ENCODE measurements at regions not wholly inside any gene's neighbourhood (a gene's known extent, or its start where the extent isn't known, plus 50 kb on each side); places are given as distances from the start of the nearest gene placed in this dataset.
"Not testable (repeated sequence)": the region's sequence is repeated elsewhere in the genome, so short reads cannot be mapped to it uniquely, and the experiment has no call there.

GRCh38 chr16:29257419-29258336 is 148.8 kb downstream of the NPIPB11 start:
- peak in 1 of 6 experiments; percentile 36 for TF ChIP-seq CTCF (IDR thresholded peaks at IDR 0.05)
- H3K4me3 ChIP-seq; H3K36me3 ChIP-seq; H3K27ac ChIP-seq; DNase-seq; H3K9me3 ChIP-seq; intact Hi-C loops (cut with DNase I); H3K27me3 ChIP-seq: not testable (repeated sequence)
- 72 to 87% methylated on average over 6 to 8 of the region's 18 CpGs for WGBS, 2 donors
- H3K4me1 ChIP-seq = peaks cover 0 to 13% (median 1%) of the 10 kb centered on the region in 3 donors

- no peak for DNase-seq
- Histone ChIP-seq H3K27ac (no peak overlapping the region), H3K9me3 (no peaks in the 10 kb centered on the region), H3K4me3 (no peak overlapping the region), H3K4me1 (peaks cover 0 to 10% (median 0%) of the 10 kb centered on the region in 3 donors), H3K36me3 (no peaks in the 10 kb centered on the region), H3K27me3 (no peaks in the 10 kb centered on the region)
- 83 to 88% methylated on average over 23 to 26 of the region's 27 CpGs for WGBS, 2 donors
- intact Hi-C loops (cut with DNase I) = no loop called here
- TF ChIP-seq POLR2A (IDR thresholded peaks at IDR 0.05) (no peak), CTCF (IDR thresholded peaks at IDR 0.05) (no peak)
Measured at GRCh38 chr16:29256501-29256981, 150.0 kb downstream of the NPIPB11 start.

- H3K4me3 ChIP-seq; DNase-seq; H3K9me3 ChIP-seq; H3K27ac ChIP-seq; H3K36me3 ChIP-seq; intact Hi-C loops (cut with DNase I); H3K27me3 ChIP-seq: not testable (repeated sequence)
- 28 to 45% methylated on average over 4 to 5 of the region's 6 CpGs for WGBS, 2 donors
- H3K4me1 ChIP-seq = peaks cover 0 to 11% (median 0%) of the 10 kb centered on the region in 3 donors
Measured at GRCh38 chr16:29255957-29256356, 150.6 kb downstream of the NPIPB11 start.

DNA sequence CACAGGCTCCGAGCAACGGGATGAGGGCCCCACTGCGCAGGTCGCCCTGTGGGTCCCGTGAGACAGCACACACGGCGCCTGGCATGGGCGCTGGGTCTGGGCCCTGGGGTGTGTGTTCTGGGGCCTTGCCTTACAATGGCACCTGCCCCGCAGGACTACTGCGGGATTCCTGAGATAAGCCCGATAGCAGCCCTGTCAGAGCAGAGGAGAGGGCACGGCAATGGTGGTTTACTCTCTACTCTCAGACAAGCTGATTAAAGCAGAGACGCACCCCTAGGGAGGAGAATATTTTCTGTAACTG is 151.1 kb downstream of the NPIPB11 start:
- intact Hi-C loops (cut with DNase I); DNase-seq: not testable (repeated sequence)
- peaks cover 0 to 11% (median 0%) of the 10 kb centered on the region in 3 donors for H3K4me1 ChIP-seq

GRCh38 chr16:29254676-29255495 is 151.6 kb downstream of the NPIPB11 start:
- Histone ChIP-seq H3K27me3 (no peaks in the 10 kb centered on the region), H3K4me3 (no peak overlapping the region), H3K36me3 (no peaks in the 10 kb centered on the region), H3K9me3 (no peaks in the 10 kb centered on the region), H3K27ac (no peak overlapping the region), H3K4me1 (peaks cover 0 to 11% (median 0%) of the 10 kb centered on the region in 3 donors)
- no peak for DNase-seq
- WGBS, 2 donors = 85 to 89% methylated on average over 23 to 24 of the region's 33 CpGs
- no peak for TF ChIP-seq CTCF (IDR thresholded peaks at IDR 0.05)
- TF ChIP-seq POLR2A (IDR thresholded peaks at IDR 0.05) = no peak
- intact Hi-C loops (cut with DNase I) = no loop called here

More for the DNA sequence above, 151.1 kb downstream of the NPIPB11 start:
- not testable (repeated sequence) for H3K9me3 ChIP-seq, H3K27ac ChIP-seq, H3K4me3 ChIP-seq, H3K27me3 ChIP-seq, H3K36me3 ChIP-seq
- WGBS, 2 donors = 93 to 100% methylated on average over 1 to 4 of the region's 13 CpGs

- DNase-seq; intact Hi-C loops (cut with DNase I); H3K27ac ChIP-seq; H3K36me3 ChIP-seq; H3K4me3 ChIP-seq; H3K9me3 ChIP-seq; H3K27me3 ChIP-seq: not testable (repeated sequence)
- peaks cover 0 to 12% (median 0%) of the 10 kb centered on the region in 3 donors for H3K4me1 ChIP-seq
- 80 to 86% methylated on average over 14 to 21 of the region's 35 CpGs for WGBS, 2 donors
Measured at GRCh38 chr16:29253716-29254590, 152.6 kb downstream of the NPIPB11 start.

DNA sequence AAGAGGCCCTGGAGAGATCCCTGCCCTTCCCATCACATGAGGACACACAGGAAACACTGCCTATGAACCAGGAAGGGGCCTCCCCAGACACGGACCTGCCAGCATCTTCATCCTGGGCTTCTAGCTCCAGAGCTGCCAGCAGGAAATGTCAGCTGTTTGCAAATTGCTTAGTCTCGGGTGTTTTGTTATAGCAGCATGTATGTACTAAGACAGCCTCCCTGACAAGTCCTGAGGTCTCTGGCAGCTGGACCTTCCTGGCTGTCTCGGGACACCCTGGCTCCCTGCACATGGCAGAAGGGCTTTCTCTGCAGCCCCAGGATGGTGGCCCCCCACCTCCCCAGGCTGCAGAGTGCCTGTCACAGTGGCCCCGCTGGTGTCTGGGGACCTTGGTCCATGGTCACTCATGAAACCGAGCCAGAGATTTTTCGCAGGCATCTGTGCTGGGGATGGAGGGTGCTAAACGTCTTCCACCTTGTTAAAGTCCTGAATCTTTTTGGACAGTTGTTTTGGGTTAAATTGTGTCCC is 153.4 kb downstream of the NPIPB11 start:
- intact Hi-C loops (cut with DNase I); DNase-seq; H3K36me3 ChIP-seq; H3K27me3 ChIP-seq; H3K27ac ChIP-seq; H3K9me3 ChIP-seq; H3K4me3 ChIP-seq: not testable (repeated sequence)
- 80 to 100% methylated on average over 1 to 3 of the region's 7 CpGs for WGBS, 2 donors
- H3K4me1 ChIP-seq = peaks cover 0 to 20% (median 0%) of the 10 kb centered on the region in 3 donors

DNA sequence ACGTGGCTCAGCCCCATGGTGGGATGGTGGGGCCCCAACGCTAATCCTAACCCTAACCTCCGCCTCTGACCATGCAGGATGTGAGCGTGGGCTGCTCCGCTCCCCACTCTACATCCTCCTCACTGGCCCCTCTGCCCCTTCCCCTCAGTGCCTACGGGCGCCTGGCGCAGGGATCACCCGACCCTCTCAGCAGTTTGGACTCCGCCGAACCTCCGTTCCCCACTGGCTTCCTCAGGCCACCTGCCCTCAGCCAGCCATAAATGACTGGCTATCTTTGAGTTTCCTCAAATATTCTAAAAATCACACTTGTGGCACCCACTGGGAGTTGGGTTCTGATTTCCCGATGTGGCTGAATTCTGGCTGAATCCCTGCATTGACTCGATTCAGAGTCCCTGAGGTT is 154.2 kb downstream of the NPIPB11 start:
- DNase-seq; H3K4me3 ChIP-seq; intact Hi-C loops (cut with DNase I); H3K27ac ChIP-seq; H3K27me3 ChIP-seq; H3K9me3 ChIP-seq; H3K36me3 ChIP-seq: not testable (repeated sequence)
- peaks cover 0 to 20% (median 0%) of the 10 kb centered on the region in 3 donors for H3K4me1 ChIP-seq
- whole genome bisulfite sequencing, 2 donors = 96 to 97% methylated on average over 7 to 13 of the region's 14 CpGs

All from esophagus squamous epithelium (tissue), 5 donors.